GM19351 (cell line): ENCODE measurements at regions not wholly inside any gene's neighbourhood (a gene's known extent, or its start where the extent isn't known, plus 50 kb on each side); places are given as distances from the start of the nearest gene placed in this dataset.
"Not testable (repeated sequence)": the region's sequence is repeated elsewhere in the genome, so short reads cannot be mapped to it uniquely, and the experiment has no call there.

Experiments used
- ATAC-seq: cut with Tn5 transposase; IDR thresholded peaks from one replicate; pipeline ENCODE4 v1.9.1; 2021; ENCODE audit warnings: mild to moderate bottlenecking, moderate library complexity; ENCODE audit not compliant: unreplicated experiment

- ATAC-seq: no peak
Observed at GRCh38 chr14:51342226-51342625, 102.2 kb downstream of the TMX1 start.

GRCh38 chr14:51351997-51352396 lies 112.0 kb downstream of the TMX1 start:
- no peak for ATAC-seq

- no peak for ATAC-seq
Observed at GRCh38 chr14:51353901-51354300, 113.9 kb downstream of the TMX1 start.

- ATAC-seq: no peak
Observed at GRCh38 chr14:51354846-51355245, 114.8 kb downstream of the TMX1 start.

GRCh38 chr14:51356381-51356780 lies 116.3 kb downstream of the TMX1 start:
- no peak for ATAC-seq

GRCh38 chr14:51357250-51357649 lies 117.2 kb downstream of the TMX1 start:
- no peak for ATAC-seq

GRCh38 chr14:51360592-51360991 lies 120.5 kb downstream of the TMX1 start:
- ATAC-seq: no peak

- no peak for ATAC-seq
Observed at GRCh38 chr14:51365241-51365965, 125.4 kb downstream of the TMX1 start.

GRCh38 chr14:51366460-51366859 lies 126.4 kb downstream of the TMX1 start:
- ATAC-seq: not testable (repeated sequence)

- ATAC-seq: not testable (repeated sequence)
Observed at GRCh38 chr14:51366866-51367599, 127.0 kb downstream of the TMX1 start.

- no peak for ATAC-seq
Observed at GRCh38 chr14:51367600-51367931, 127.5 kb downstream of the TMX1 start.

- no peak for ATAC-seq
Observed at GRCh38 chr14:51368721-51369163, 128.7 kb downstream of the TMX1 start.

- no peak for ATAC-seq
Observed at GRCh38 chr14:51369814-51370213, 129.8 kb downstream of the TMX1 start.

GRCh38 chr14:51370758-51371386 lies 130.8 kb downstream of the TMX1 start:
- no peak for ATAC-seq

- ATAC-seq: not testable (repeated sequence)
Observed at GRCh38 chr14:51377186-51377585, 137.1 kb downstream of the TMX1 start.

GRCh38 chr14:51382506-51382905 lies 142.5 kb downstream of the TMX1 start:
- no peak for ATAC-seq

GRCh38 chr14:51386411-51386810 lies 146.4 kb downstream of the TMX1 start:
- no peak for ATAC-seq

GRCh38 chr14:51386983-51387735 lies 147.1 kb downstream of the TMX1 start:
- ATAC-seq: no peak

- no peak for ATAC-seq
Observed at GRCh38 chr14:51392416-51392815, 152.4 kb downstream of the TMX1 start.

- ATAC-seq: no peak
Observed at GRCh38 chr14:51394384-51394783, 154.3 kb downstream of the TMX1 start.

GRCh38 chr14:51394804-51395203 lies 154.8 kb downstream of the TMX1 start:
- no peak for ATAC-seq
